HG02943 (cell line): ENCODE measurements at regions not wholly inside any gene's neighbourhood (a gene's known extent, or its start where the extent isn't known, plus 50 kb on each side); places are given as distances from the start of the nearest gene placed in this dataset.

Experiments used
- ATAC-seq: cut with Tn5 transposase; IDR thresholded peaks from one replicate; pipeline ENCODE4 v1.9.1; 2021; ENCODE audit warnings: mild to moderate bottlenecking, low read depth, moderate library complexity; ENCODE audit not compliant: unreplicated experiment

- no peak for ATAC-seq
These were observed 447.4 kb downstream of the COG6 start for GRCh38 chr13:40102854-40103253.

GRCh38 chr13:40103864-40104263 lies 448.4 kb downstream of the COG6 start:
- ATAC-seq = no peak

- ATAC-seq = no peak
These were observed 449.8 kb downstream of the COG6 start for GRCh38 chr13:40105231-40105630.

GRCh38 chr13:40109351-40109844 lies 453.9 kb downstream of the COG6 start:
- no peak for ATAC-seq

- no peak for ATAC-seq
These were observed 458.3 kb downstream of the COG6 start for GRCh38 chr13:40113643-40114304.

GRCh38 chr13:40114305-40114896 lies 458.9 kb downstream of the COG6 start:
- no peak for ATAC-seq

- no peak for ATAC-seq
These were observed 460.0 kb downstream of the COG6 start for GRCh38 chr13:40115426-40115825.

GRCh38 chr13:40116008-40116407 lies 460.5 kb downstream of the COG6 start:
- ATAC-seq = peak; percentile 95

- ATAC-seq = no peak
These were observed 462.9 kb downstream of the COG6 start for GRCh38 chr13:40118337-40118736.

GRCh38 chr13:40119852-40120251 lies 464.4 kb downstream of the COG6 start:
- no peak for ATAC-seq

GRCh38 chr13:40120288-40120687 lies 464.8 kb downstream of the COG6 start:
- ATAC-seq = no peak

- no peak for ATAC-seq
These were observed 465.3 kb downstream of the COG6 start for GRCh38 chr13:40120781-40121180.

GRCh38 chr13:40121722-40122121 lies 466.3 kb downstream of the COG6 start:
- ATAC-seq = no peak

- no peak for ATAC-seq
These were observed 468.6 kb downstream of the COG6 start for GRCh38 chr13:40123962-40124632.

GRCh38 chr13:40124633-40125015 lies 469.2 kb downstream of the COG6 start:
- no peak for ATAC-seq

- ATAC-seq = no peak
These were observed 469.9 kb downstream of the COG6 start for GRCh38 chr13:40125336-40125735.

- ATAC-seq = no peak
These were observed 471.0 kb downstream of the COG6 start for GRCh38 chr13:40126306-40127085.

GRCh38 chr13:40127476-40127875 lies 472.0 kb downstream of the COG6 start:
- ATAC-seq = no peak

GRCh38 chr13:40127925-40128324 lies 472.5 kb downstream of the COG6 start:
- ATAC-seq = no peak

- no peak for ATAC-seq
These were observed 474.0 kb downstream of the COG6 start for GRCh38 chr13:40129467-40129866.
